HG03097 (cell line): ENCODE measurements at regions not wholly inside any gene's neighbourhood (a gene's known extent, or its start where the extent isn't known, plus 50 kb on each side); places are given as distances from the start of the nearest gene placed in this dataset.
"Not testable (repeated sequence)": the region's sequence is repeated elsewhere in the genome, so short reads cannot be mapped to it uniquely, and the experiment has no call there.

Experiments used
- ATAC-seq: cut with Tn5 transposase; IDR thresholded peaks from one replicate; pipeline ENCODE4 v1.9.1; 2021; ENCODE audit not compliant: unreplicated experiment, low FRiP score

DNA sequence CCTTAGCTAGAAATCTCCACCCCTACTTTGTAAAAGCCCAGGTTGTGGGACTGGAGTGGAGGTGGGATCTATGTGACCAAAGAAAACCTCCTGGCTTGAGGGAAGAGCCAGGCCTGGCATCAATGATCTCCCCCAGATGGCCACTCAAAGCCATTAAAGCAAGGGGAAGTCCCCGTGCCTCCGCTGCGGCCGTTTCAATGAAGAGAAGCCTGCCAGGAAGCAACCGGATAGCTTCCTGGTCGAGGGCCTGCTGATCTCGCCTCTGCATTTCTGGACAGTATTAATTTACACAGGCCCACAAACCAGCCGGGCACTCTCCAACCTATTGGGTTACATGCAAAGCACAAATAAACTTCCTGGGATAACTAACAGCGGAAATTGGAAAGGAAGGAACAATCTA lies 160.5 kb upstream of the MSX2 start:
- ATAC-seq: no peak

DNA sequence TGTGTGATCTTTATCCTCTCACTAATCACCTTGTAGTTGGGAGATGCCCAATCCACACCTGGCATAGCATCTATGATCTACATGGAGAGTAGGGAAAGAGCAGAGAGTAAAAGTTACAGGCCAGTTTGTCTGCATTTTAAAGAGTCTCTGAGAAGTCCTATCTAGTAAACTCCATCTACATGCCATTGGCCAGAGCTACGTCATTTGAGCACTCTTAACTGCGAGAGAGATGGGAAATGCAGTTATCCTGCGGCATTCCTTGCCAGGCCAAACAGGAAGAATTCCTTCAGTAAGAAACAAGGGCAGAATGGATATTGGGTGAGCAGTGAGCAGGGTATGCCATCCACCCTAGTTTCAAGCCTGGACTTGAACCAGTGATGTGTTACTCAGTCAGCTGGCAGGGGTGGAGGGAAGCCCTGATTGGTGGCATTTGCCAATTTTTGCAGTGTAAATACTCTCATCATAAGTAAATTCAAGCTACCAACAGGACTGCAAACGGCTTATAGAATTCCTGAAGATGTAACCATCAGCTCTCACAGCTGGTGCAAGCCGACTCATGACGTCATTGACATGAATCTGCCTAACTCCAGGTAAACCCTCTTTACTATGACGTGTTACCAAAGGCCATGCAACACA lies 156.8 kb upstream of the MSX2 start:
- no peak for ATAC-seq

- ATAC-seq: no peak
Measured at GRCh38 chr5:174570662-174571061, 153.7 kb upstream of the MSX2 start.

GRCh38 chr5:174571662-174572397 lies 152.6 kb upstream of the MSX2 start:
- no peak for ATAC-seq

GRCh38 chr5:174572591-174572990 lies 151.8 kb upstream of the MSX2 start:
- ATAC-seq: no peak

GRCh38 chr5:174573221-174573994 lies 151.0 kb upstream of the MSX2 start:
- ATAC-seq: no peak

GRCh38 chr5:174575043-174575442 lies 149.3 kb upstream of the MSX2 start:
- ATAC-seq: no peak

DNA sequence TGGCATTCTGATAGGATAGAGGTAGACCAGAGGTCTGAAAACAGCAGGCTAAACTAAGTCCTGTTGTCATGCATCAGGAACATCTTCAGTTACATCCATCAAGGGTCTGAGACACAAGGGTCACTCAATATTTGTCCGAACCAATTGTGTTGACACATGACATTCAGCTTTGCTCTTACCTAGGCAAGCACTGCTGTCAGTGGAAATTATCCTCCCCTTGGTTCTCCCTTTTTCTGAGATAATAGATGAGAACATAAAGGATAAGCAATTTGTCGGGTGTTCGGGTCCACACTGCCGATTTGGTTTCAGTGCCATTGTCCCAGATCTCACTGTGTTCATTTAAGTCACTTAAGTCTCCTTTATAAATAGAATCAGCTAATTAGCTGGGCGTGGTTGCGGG lies 148.3 kb upstream of the MSX2 start:
- no peak for ATAC-seq

- no peak for ATAC-seq
Measured at GRCh38 chr5:174581479-174581878, 142.9 kb upstream of the MSX2 start.

DNA sequence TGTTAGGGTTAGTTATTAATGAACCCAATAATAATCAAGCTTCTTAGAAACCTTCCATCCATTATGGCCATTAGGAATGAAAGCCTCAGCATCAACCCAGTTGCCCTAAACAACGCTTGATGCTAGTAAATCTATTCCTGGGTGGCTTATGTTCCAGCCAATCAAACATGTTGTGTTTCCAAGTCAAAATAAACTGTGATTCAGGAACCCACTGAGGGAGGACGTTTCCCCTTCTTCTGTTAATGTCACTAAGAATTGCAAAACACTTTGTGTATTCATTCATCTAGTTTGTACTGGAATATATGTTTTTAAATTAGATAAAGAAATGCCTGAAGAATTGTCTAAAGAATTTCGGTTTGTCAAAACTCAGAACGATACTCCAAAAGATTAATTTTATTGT lies 142.5 kb upstream of the MSX2 start:
- no peak for ATAC-seq

GRCh38 chr5:174583071-174583470 lies 141.3 kb upstream of the MSX2 start:
- no peak for ATAC-seq

DNA sequence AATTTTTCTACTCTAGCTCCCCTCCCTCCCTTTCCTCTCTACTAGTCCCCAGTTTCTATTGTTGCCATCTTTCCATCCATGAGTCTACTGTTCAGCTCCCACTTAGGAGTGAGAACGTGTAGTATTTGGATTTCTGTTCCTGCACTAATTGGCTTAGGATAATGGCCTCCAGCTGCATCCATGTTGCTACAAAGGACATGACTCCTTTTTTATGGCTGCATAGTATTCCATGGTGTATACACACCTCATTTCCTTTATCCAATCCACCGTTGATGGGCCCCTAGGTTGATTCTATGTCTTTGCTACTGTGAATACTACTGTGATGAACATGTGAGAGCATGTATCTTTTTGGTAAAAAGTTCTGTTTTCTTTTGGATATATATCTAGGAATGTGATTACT lies 138.9 kb upstream of the MSX2 start:
- ATAC-seq: no peak

- ATAC-seq: not testable (repeated sequence)
Measured at GRCh38 chr5:174586163-174586562, 138.2 kb upstream of the MSX2 start.

GRCh38 chr5:174589011-174589410 lies 135.4 kb upstream of the MSX2 start:
- ATAC-seq: no peak

DNA sequence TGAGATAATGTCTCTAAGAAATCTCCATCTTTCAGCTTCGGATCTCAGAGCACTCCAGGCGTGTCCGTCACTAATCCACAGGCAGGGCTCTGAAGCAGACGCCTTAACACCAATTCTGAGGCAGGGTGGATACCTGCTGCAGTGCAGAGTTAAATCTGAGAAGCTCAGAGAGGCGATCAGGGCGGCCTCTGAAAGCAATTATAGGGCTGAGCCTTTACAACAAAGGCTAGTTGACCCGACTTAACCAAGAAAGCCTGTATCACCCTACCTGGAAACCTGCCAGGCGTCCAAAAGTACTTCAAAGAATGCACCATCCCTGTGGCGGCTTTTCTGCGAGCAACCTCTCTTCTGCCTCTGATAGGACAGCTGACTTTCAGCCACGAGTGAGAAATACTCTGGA lies 134.8 kb upstream of the MSX2 start:
- ATAC-seq: no peak

- no peak for ATAC-seq
Measured at GRCh38 chr5:174590820-174591219, 133.6 kb upstream of the MSX2 start.

GRCh38 chr5:174596429-174596828 lies 128.0 kb upstream of the MSX2 start:
- no peak for ATAC-seq

- no peak for ATAC-seq
Measured at GRCh38 chr5:174599992-174600391, 124.4 kb upstream of the MSX2 start.

DNA sequence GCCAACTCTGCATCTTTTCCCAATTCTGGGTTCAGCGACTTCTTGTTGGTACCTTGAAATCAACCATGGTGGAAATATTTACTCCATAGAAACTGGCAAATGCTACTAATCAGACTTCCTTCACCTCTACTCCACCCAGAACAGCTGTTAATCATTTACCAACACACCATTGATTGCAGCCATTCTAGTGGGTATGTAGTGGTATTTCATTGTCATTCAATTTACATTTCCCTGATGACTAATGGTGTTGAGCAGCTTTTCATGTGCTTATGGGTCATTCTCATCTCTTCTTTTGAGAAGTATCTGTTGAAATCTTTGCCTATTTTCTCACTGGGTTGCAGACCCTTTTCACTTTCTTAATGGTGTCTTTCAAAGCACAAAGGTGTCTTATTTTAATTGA lies 122.4 kb upstream of the MSX2 start:
- no peak for ATAC-seq

DNA sequence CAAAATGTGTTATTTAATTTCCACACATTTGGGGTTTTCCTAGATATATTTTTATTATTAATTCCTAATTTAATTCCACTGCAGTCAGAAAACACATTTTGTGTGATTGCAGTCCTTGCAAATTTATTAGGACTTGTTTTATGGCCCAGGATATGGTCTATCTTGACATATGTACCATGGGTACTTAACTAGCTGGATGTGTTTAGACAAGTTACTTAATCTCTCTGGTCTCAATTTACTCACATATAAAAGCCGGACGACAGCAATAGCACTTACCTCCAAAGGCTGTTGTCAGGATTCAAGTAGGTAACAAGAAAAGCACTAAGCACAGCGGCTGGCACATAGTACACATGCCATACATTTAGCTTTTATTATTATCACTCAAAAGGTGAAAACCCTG lies 118.2 kb upstream of the MSX2 start:
- ATAC-seq: no peak

GRCh38 chr5:174606646-174607045 lies 117.7 kb upstream of the MSX2 start:
- ATAC-seq: no peak

GRCh38 chr5:174607205-174607604 lies 117.2 kb upstream of the MSX2 start:
- ATAC-seq: no peak
